ENCODE measurements at regions not wholly inside any gene's neighbourhood (a gene's known extent, or its start where the extent isn't known, plus 50 kb on each side); places are given as distances from the start of the nearest gene placed in this dataset.
A peak's percentile ranks its signal among the peaks of the same experiment; 100 is the strongest.

DNA sequence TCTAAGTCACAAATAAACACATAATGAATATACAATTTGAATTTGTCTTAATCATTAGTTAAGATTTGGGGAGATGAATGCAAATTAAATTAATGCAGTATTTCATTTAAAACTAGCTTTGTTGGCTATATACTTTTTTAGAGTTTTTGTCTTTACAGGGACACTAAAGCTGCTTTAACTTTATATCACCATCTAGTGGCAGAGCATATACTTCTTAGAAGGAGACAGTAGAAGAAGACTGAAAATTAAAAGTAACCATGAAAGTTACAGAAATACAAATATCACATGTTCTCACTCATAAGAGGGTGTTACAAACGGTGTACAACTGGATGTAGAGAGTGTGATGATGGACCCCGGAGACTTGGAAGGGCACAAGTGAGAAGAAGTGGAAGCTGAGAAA, 268.3 kb upstream of the NETO1 start:
- TF ChIP-seq, protein P1, sequence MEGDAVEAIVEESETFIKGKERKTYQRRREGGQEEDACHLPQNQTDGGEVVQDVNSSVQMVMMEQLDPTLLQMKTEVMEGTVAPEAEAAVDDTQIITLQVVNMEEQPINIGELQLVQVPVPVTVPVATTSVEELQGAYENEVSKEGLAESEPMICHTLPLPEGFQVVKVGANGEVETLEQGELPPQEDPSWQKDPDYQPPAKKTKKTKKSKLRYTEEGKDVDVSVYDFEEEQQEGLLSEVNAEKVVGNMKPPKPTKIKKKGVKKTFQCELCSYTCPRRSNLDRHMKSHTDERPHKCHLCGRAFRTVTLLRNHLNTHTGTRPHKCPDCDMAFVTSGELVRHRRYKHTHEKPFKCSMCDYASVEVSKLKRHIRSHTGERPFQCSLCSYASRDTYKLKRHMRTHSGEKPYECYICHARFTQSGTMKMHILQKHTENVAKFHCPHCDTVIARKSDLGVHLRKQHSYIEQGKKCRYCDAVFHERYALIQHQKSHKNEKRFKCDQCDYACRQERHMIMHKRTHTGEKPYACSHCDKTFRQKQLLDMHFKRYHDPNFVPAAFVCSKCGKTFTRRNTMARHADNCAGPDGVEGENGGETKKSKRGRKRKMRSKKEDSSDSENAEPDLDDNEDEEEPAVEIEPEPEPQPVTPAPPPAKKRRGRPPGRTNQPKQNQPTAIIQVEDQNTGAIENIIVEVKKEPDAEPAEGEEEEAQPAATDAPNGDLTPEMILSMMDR (conservative IDR thresholded peaks at IDR 0.05), result peak; percentile 69
- H2BK20ac ChIP-seq (ENCODE audit: low read depth, low read length, poor library complexity, severe bottlenecking), result no peak overlapping the region
- H2BK15ac ChIP-seq (ENCODE audit: low read depth, low read length), result no peak overlapping the region
- H2BK12ac ChIP-seq (ENCODE audit: insufficient read length, low read depth, low read length), result no peak overlapping the region
- H2BK120ac ChIP-seq (ENCODE audit: low read depth, low read length, poor library complexity, severe bottlenecking), result no peak overlapping the region
- no peak overlapping the region for H3K56ac ChIP-seq (ENCODE audit: insufficient read length, low read depth, low read length)
- no peaks in the 10 kb centered on the region for H4K20me1 ChIP-seq (ENCODE audit: control insufficient read depth, insufficient read depth, insufficient read length)
- H3K4me1 Mint-ChIP-seq, result peaks cover 5% of the 10 kb centered on the region in 2 experiments
- no peaks in the 10 kb centered on the region for H3K9me3 ChIP-seq (ENCODE audit: control insufficient read depth, low read depth, low read length)
- no peaks in the 10 kb centered on the region for H3K27me3 ChIP-seq (ENCODE audit: insufficient read depth, low read length)
- H2AFZ ChIP-seq (ENCODE audit: low read length), result peak overlapping the region; percentile 73
- H2AK5ac ChIP-seq (ENCODE audit: insufficient read length, low read length), result no peak overlapping the region
- H3K9ac ChIP-seq (ENCODE audit: extremely low read depth, insufficient read length, low read length), result no peak overlapping the region
- no peak overlapping the region for H3K4me2 ChIP-seq (ENCODE audit: insufficient read depth, insufficient read length, low read length)
- no peaks in the 10 kb centered on the region for H3K79me1 ChIP-seq (ENCODE audit: insufficient read depth, low read depth, low read length, poor library complexity, severe bottlenecking)
- no peak overlapping the region for H3K14ac ChIP-seq (ENCODE audit: insufficient read depth, low read length)
- H3K4me1 ChIP-seq (ENCODE audit: insufficient read depth, low read length), result no peaks in the 10 kb centered on the region; the same call in 1 of the 2 replicates
- H3K27me3 Mint-ChIP-seq (ENCODE audit: low read depth), result no peaks in the 10 kb centered on the region
- H3K23ac ChIP-seq (ENCODE audit: insufficient read length, low read depth, low read length), result no peak overlapping the region
- no peak overlapping the region for H3K27ac ChIP-seq (ENCODE audit: insufficient read length, low read depth, low read length)
- H3K4ac ChIP-seq (ENCODE audit: low read depth, low read length), result no peak overlapping the region
- no peaks in the 10 kb centered on the region for H3K9me3 Mint-ChIP-seq
- no peak overlapping the region for H3K18ac ChIP-seq (ENCODE audit: insufficient read length, low read depth, low read length)
- H4K8ac ChIP-seq (replicated peaks; ENCODE audit: insufficient read length, low read depth, low read length), result no peak overlapping the region
- H3K79me2 ChIP-seq (ENCODE audit: insufficient read depth, low read length), result no peaks in the 10 kb centered on the region
- H2BK5ac ChIP-seq (ENCODE audit: insufficient read length, low read length), result no peak overlapping the region
- no peak for DNase-seq
- H3K23me2 ChIP-seq (ENCODE audit: insufficient read length, low read depth, low read length, poor library complexity, severe bottlenecking), result no peaks in the 10 kb centered on the region
- H3K4me3 Mint-ChIP-seq, result no peak overlapping the region
- H3K36me3 Mint-ChIP-seq (ENCODE audit: insufficient read depth in 1 of 3, low read depth in 3 of 3), result no peaks in the 10 kb centered on the region
- H3K27ac Mint-ChIP-seq, result no peak overlapping the region; a peak in 1 of 7 replicates
- H4K5ac ChIP-seq (ENCODE audit: insufficient read length, low read depth, low read length), result no peak overlapping the region
- no CpG with 5 or more reads among the region's 2 CpGs for WGBS (ENCODE audit: extremely low coverage, insufficient read length, low lambda C conversion rate)
- H4K91ac ChIP-seq (ENCODE audit: insufficient read length, low read depth, low read length), result no peak overlapping the region
- H3T11ph ChIP-seq (ENCODE audit: low read length), result no peak overlapping the region

Measured in H9 (cell line).